ENCODE measurements at regions not wholly inside any gene's neighbourhood (a gene's known extent, or its start where the extent isn't known, plus 50 kb on each side); places are given as distances from the start of the nearest gene placed in this dataset.

- no peak for TF ChIP-seq CTCF (IDR thresholded peaks at IDR 0.05; ENCODE audit: low read depth, low read length)
- Histone ChIP-seq H3K36me3 (no peaks in the 10 kb centered on the region), H3K4me3 (no peak overlapping the region), H3K27ac (no peak overlapping the region), H3K27me3 (no peaks in the 10 kb centered on the region), H3K9me3 (ENCODE audit: low read depth) (no peaks in the 10 kb centered on the region), H3K4me1 (ENCODE audit: low read depth) (no peaks in the 10 kb centered on the region)
- DNase-seq (ENCODE audit: low read depth in 1 of 2, low spot score in 1 of 2): no peak
Measured at GRCh38 chr11:82080160-82080559, 653.5 kb downstream of the FAM181B start.

GRCh38 chr11:82076126-82076525 lies 657.5 kb downstream of the FAM181B start:
- no peak for TF ChIP-seq CTCF (IDR thresholded peaks at IDR 0.05; ENCODE audit: low read depth, low read length)
- H3K27ac ChIP-seq: no peak overlapping the region
- no peak overlapping the region for H3K4me3 ChIP-seq
- DNase-seq (ENCODE audit: low read depth in 1 of 2, low spot score in 1 of 2): no peak
- H3K27me3 ChIP-seq: no peaks in the 10 kb centered on the region
- no peaks in the 10 kb centered on the region for H3K4me1 ChIP-seq (ENCODE audit: low read depth)
- no peaks in the 10 kb centered on the region for H3K9me3 ChIP-seq (ENCODE audit: low read depth)
- no peaks in the 10 kb centered on the region for H3K36me3 ChIP-seq

- H3K36me3 ChIP-seq: no peaks in the 10 kb centered on the region
- no peak overlapping the region for H3K27ac ChIP-seq
- H3K4me3 ChIP-seq: no peak overlapping the region
- no peaks in the 10 kb centered on the region for H3K27me3 ChIP-seq
- TF ChIP-seq CTCF (IDR thresholded peaks at IDR 0.05; ENCODE audit: low read depth, low read length): no peak
- no peaks in the 10 kb centered on the region for H3K9me3 ChIP-seq (ENCODE audit: low read depth)
- no peaks in the 10 kb centered on the region for H3K4me1 ChIP-seq (ENCODE audit: low read depth)
- no peak for DNase-seq (ENCODE audit: low read depth in 1 of 2, low spot score in 1 of 2)
Measured at GRCh38 chr11:82059505-82059904, 674.2 kb downstream of the FAM181B start.

- Histone ChIP-seq H3K36me3 (no peaks in the 10 kb centered on the region), H3K4me3 (no peak overlapping the region), H3K4me1 (ENCODE audit: low read depth) (no peaks in the 10 kb centered on the region), H3K27ac (no peak overlapping the region), H3K9me3 (ENCODE audit: low read depth) (no peaks in the 10 kb centered on the region), H3K27me3 (no peaks in the 10 kb centered on the region)
- no peak for DNase-seq (ENCODE audit: low read depth in 1 of 2, low spot score in 1 of 2)
- TF ChIP-seq CTCF (IDR thresholded peaks at IDR 0.05; ENCODE audit: low read depth, low read length): no peak
Measured at GRCh38 chr11:82056450-82056849, 677.2 kb downstream of the FAM181B start.

GRCh38 chr11:82049199-82049598 lies 684.5 kb downstream of the FAM181B start:
- no peaks in the 10 kb centered on the region for H3K4me1 ChIP-seq (ENCODE audit: low read depth)
- H3K27me3 ChIP-seq: no peaks in the 10 kb centered on the region
- no peaks in the 10 kb centered on the region for H3K36me3 ChIP-seq
- no peak for TF ChIP-seq CTCF (IDR thresholded peaks at IDR 0.05; ENCODE audit: low read depth, low read length)
- no peaks in the 10 kb centered on the region for H3K9me3 ChIP-seq (ENCODE audit: low read depth)
- no peak for DNase-seq (ENCODE audit: low read depth in 1 of 2, low spot score in 1 of 2)
- H3K4me3 ChIP-seq: no peak overlapping the region
- H3K27ac ChIP-seq: no peak overlapping the region

- Histone ChIP-seq H3K27me3 (no peaks in the 10 kb centered on the region), H3K9me3 (ENCODE audit: low read depth) (no peaks in the 10 kb centered on the region), H3K27ac (no peak overlapping the region), H3K36me3 (no peaks in the 10 kb centered on the region), H3K4me3 (no peak overlapping the region), H3K4me1 (ENCODE audit: low read depth) (no peaks in the 10 kb centered on the region)
- DNase-seq (ENCODE audit: low read depth in 1 of 2, low spot score in 1 of 2): no peak
- TF ChIP-seq CTCF (IDR thresholded peaks at IDR 0.05; ENCODE audit: low read depth, low read length): no peak
Measured at GRCh38 chr11:82047200-82047599, 686.5 kb downstream of the FAM181B start.
